ENCODE measurements at regions not wholly inside any gene's neighbourhood (a gene's known extent, or its start where the extent isn't known, plus 50 kb on each side); places are given as distances from the start of the nearest gene placed in this dataset.

GRCh38 chr13:107057028-107057631 is 489.2 kb upstream of the ARGLU1 start:
- Histone ChIP-seq H3K27ac (ENCODE audit: low read length) (no peak overlapping the region), H3K9me3 (ENCODE audit: control insufficient read depth in 1 of 2, low read length in 2 of 2) (no peaks in the 10 kb centered on the region), H3K4me3 (ENCODE audit: low read depth in 1 of 2, low read length in 2 of 2) (no peak overlapping the region), H3K27me3 (ENCODE audit: low read depth, low read length) (no peaks in the 10 kb centered on the region), H3K36me3 (ENCODE audit: control insufficient read depth in 1 of 2, insufficient read depth in 2 of 2, low read length in 2 of 2) (no peaks in the 10 kb centered on the region), H3K4me1 (ENCODE audit: control insufficient read depth in 1 of 2, insufficient read depth in 2 of 2, low read length in 2 of 2) (no peaks in the 10 kb centered on the region)

- no peak overlapping the region for H3K4me3 ChIP-seq (ENCODE audit: low read depth in 1 of 2, low read length in 2 of 2)
- no peaks in the 10 kb centered on the region for H3K4me1 ChIP-seq (ENCODE audit: control insufficient read depth in 1 of 2, insufficient read depth in 2 of 2, low read length in 2 of 2)
- peaks cover 0 to 2% of the 10 kb centered on the region in 2 donors for H3K9me3 ChIP-seq (ENCODE audit: control insufficient read depth in 1 of 2, low read length in 2 of 2)
- no peaks in the 10 kb centered on the region for H3K36me3 ChIP-seq (ENCODE audit: control insufficient read depth in 1 of 2, insufficient read depth in 2 of 2, low read length in 2 of 2)
- no peak overlapping the region for H3K27ac ChIP-seq (ENCODE audit: low read length)
- H3K27me3 ChIP-seq (ENCODE audit: low read depth, low read length), result no peaks in the 10 kb centered on the region
Measured at GRCh38 chr13:107043021-107043956, 475.4 kb upstream of the ARGLU1 start.

GRCh38 chr13:107035778-107036177 is 467.8 kb upstream of the ARGLU1 start:
- Histone ChIP-seq H3K27me3 (ENCODE audit: low read depth, low read length) (no peaks in the 10 kb centered on the region), H3K27ac (ENCODE audit: low read length) (no peak overlapping the region), H3K9me3 (ENCODE audit: control insufficient read depth in 1 of 2, low read length in 2 of 2) (no peaks in the 10 kb centered on the region), H3K36me3 (ENCODE audit: control insufficient read depth in 1 of 2, insufficient read depth in 2 of 2, low read length in 2 of 2) (no peaks in the 10 kb centered on the region), H3K4me3 (ENCODE audit: low read depth in 1 of 2, low read length in 2 of 2) (no peak overlapping the region), H3K4me1 (ENCODE audit: control insufficient read depth in 1 of 2, insufficient read depth in 2 of 2, low read length in 2 of 2) (no peaks in the 10 kb centered on the region)

- Histone ChIP-seq H3K27ac (ENCODE audit: low read length) (no peak overlapping the region), H3K9me3 (ENCODE audit: control insufficient read depth in 1 of 2, low read length in 2 of 2) (no peaks in the 10 kb centered on the region), H3K4me3 (ENCODE audit: low read depth in 1 of 2, low read length in 2 of 2) (no peak overlapping the region), H3K36me3 (ENCODE audit: control insufficient read depth in 1 of 2, insufficient read depth in 2 of 2, low read length in 2 of 2) (no peaks in the 10 kb centered on the region), H3K27me3 (ENCODE audit: low read depth, low read length) (no peaks in the 10 kb centered on the region), H3K4me1 (ENCODE audit: control insufficient read depth in 1 of 2, insufficient read depth in 2 of 2, low read length in 2 of 2) (no peaks in the 10 kb centered on the region)
Measured at GRCh38 chr13:107035186-107035585, 467.2 kb upstream of the ARGLU1 start.

GRCh38 chr13:107034236-107034872 is 466.4 kb upstream of the ARGLU1 start:
- no peaks in the 10 kb centered on the region for H3K27me3 ChIP-seq (ENCODE audit: low read depth, low read length)
- H3K4me1 ChIP-seq (ENCODE audit: control insufficient read depth in 1 of 2, insufficient read depth in 2 of 2, low read length in 2 of 2), result no peaks in the 10 kb centered on the region
- no peak overlapping the region for H3K4me3 ChIP-seq (ENCODE audit: low read depth in 1 of 2, low read length in 2 of 2)
- no peaks in the 10 kb centered on the region for H3K9me3 ChIP-seq (ENCODE audit: control insufficient read depth in 1 of 2, low read length in 2 of 2)
- H3K36me3 ChIP-seq (ENCODE audit: control insufficient read depth in 1 of 2, insufficient read depth in 2 of 2, low read length in 2 of 2), result no peaks in the 10 kb centered on the region
- no peak overlapping the region for H3K27ac ChIP-seq (ENCODE audit: low read length)

- Histone ChIP-seq H3K4me1 (ENCODE audit: control insufficient read depth in 1 of 2, insufficient read depth in 2 of 2, low read length in 2 of 2) (no peaks in the 10 kb centered on the region), H3K4me3 (ENCODE audit: low read depth in 1 of 2, low read length in 2 of 2) (no peak overlapping the region), H3K27me3 (ENCODE audit: low read depth, low read length) (no peaks in the 10 kb centered on the region), H3K9me3 (ENCODE audit: control insufficient read depth in 1 of 2, low read length in 2 of 2) (no peaks in the 10 kb centered on the region), H3K36me3 (ENCODE audit: control insufficient read depth in 1 of 2, insufficient read depth in 2 of 2, low read length in 2 of 2) (no peaks in the 10 kb centered on the region), H3K27ac (ENCODE audit: low read length) (no peak overlapping the region)
Measured at GRCh38 chr13:107031716-107032115, 463.8 kb upstream of the ARGLU1 start.

- H3K27me3 ChIP-seq (ENCODE audit: low read depth, low read length), result no peaks in the 10 kb centered on the region
- H3K9me3 ChIP-seq (ENCODE audit: control insufficient read depth in 1 of 2, low read length in 2 of 2), result no peaks in the 10 kb centered on the region
- H3K4me1 ChIP-seq (ENCODE audit: control insufficient read depth in 1 of 2, insufficient read depth in 2 of 2, low read length in 2 of 2), result no peaks in the 10 kb centered on the region
- no peak overlapping the region for H3K27ac ChIP-seq (ENCODE audit: low read length)
- no peak overlapping the region for H3K4me3 ChIP-seq (ENCODE audit: low read depth in 1 of 2, low read length in 2 of 2)
- no peaks in the 10 kb centered on the region for H3K36me3 ChIP-seq (ENCODE audit: control insufficient read depth in 1 of 2, insufficient read depth in 2 of 2, low read length in 2 of 2)
Measured at GRCh38 chr13:107028751-107029150, 460.8 kb upstream of the ARGLU1 start.

- Histone ChIP-seq H3K27me3 (ENCODE audit: low read depth, low read length) (no peaks in the 10 kb centered on the region), H3K4me3 (ENCODE audit: low read depth in 1 of 2, low read length in 2 of 2) (no peak overlapping the region), H3K27ac (ENCODE audit: low read length) (no peak overlapping the region), H3K4me1 (ENCODE audit: control insufficient read depth in 1 of 2, insufficient read depth in 2 of 2, low read length in 2 of 2) (no peaks in the 10 kb centered on the region), H3K36me3 (ENCODE audit: control insufficient read depth in 1 of 2, insufficient read depth in 2 of 2, low read length in 2 of 2) (no peaks in the 10 kb centered on the region), H3K9me3 (ENCODE audit: control insufficient read depth in 1 of 2, low read length in 2 of 2) (no peaks in the 10 kb centered on the region)
Measured at GRCh38 chr13:107025991-107026390, 458.1 kb upstream of the ARGLU1 start.

- Histone ChIP-seq H3K9me3 (ENCODE audit: control insufficient read depth in 1 of 2, low read length in 2 of 2) (no peaks in the 10 kb centered on the region), H3K27ac (ENCODE audit: low read length) (no peak overlapping the region), H3K4me1 (ENCODE audit: control insufficient read depth in 1 of 2, insufficient read depth in 2 of 2, low read length in 2 of 2) (no peaks in the 10 kb centered on the region), H3K4me3 (ENCODE audit: low read depth in 1 of 2, low read length in 2 of 2) (no peak overlapping the region), H3K36me3 (ENCODE audit: control insufficient read depth in 1 of 2, insufficient read depth in 2 of 2, low read length in 2 of 2) (no peaks in the 10 kb centered on the region), H3K27me3 (ENCODE audit: low read depth, low read length) (no peaks in the 10 kb centered on the region)
Measured at GRCh38 chr13:107023335-107023734, 455.4 kb upstream of the ARGLU1 start.

GRCh38 chr13:107020393-107020792 is 452.5 kb upstream of the ARGLU1 start:
- H3K4me3 ChIP-seq (ENCODE audit: low read depth in 1 of 2, low read length in 2 of 2), result no peak overlapping the region
- H3K9me3 ChIP-seq (ENCODE audit: control insufficient read depth in 1 of 2, low read length in 2 of 2), result no peaks in the 10 kb centered on the region

GRCh38 chr13:107018285-107018684 is 450.3 kb upstream of the ARGLU1 start:
- H3K27me3 ChIP-seq (ENCODE audit: low read depth, low read length), result no peaks in the 10 kb centered on the region
- no peaks in the 10 kb centered on the region for H3K36me3 ChIP-seq (ENCODE audit: control insufficient read depth in 1 of 2, insufficient read depth in 2 of 2, low read length in 2 of 2)
- no peak overlapping the region for H3K27ac ChIP-seq (ENCODE audit: low read length)
- H3K4me1 ChIP-seq (ENCODE audit: control insufficient read depth in 1 of 2, insufficient read depth in 2 of 2, low read length in 2 of 2), result no peaks in the 10 kb centered on the region
- no peak overlapping the region for H3K4me3 ChIP-seq (ENCODE audit: low read depth in 1 of 2, low read length in 2 of 2)
- H3K9me3 ChIP-seq (ENCODE audit: control insufficient read depth in 1 of 2, low read length in 2 of 2), result no peaks in the 10 kb centered on the region

More at GRCh38 chr13:107020393-107020792, 452.5 kb upstream of the ARGLU1 start:
- no peak overlapping the region for H3K27ac ChIP-seq (ENCODE audit: low read length)
- H3K27me3 ChIP-seq (ENCODE audit: low read depth, low read length), result no peaks in the 10 kb centered on the region
- no peaks in the 10 kb centered on the region for H3K36me3 ChIP-seq (ENCODE audit: control insufficient read depth in 1 of 2, insufficient read depth in 2 of 2, low read length in 2 of 2)
- no peaks in the 10 kb centered on the region for H3K4me1 ChIP-seq (ENCODE audit: control insufficient read depth in 1 of 2, insufficient read depth in 2 of 2, low read length in 2 of 2)
